NCI-H1694 (cell line): ENCODE measurements at regions not wholly inside any gene's neighbourhood (a gene's known extent, or its start where the extent isn't known, plus 50 kb on each side); places are given as distances from the start of the nearest gene placed in this dataset.

Source experiments
- DNase-seq: peaks from one replicate; lab custom pipeline; 2025; lab: John Stamatoyannopoulos, UW

- no peak for DNase-seq
Observed at GRCh38 chr20:63115651-63116411, 100.1 kb downstream of the YTHDF1 start.

GRCh38 chr20:63114693-63115311, 101.1 kb downstream of the YTHDF1 start:
- no peak for DNase-seq

DNA sequence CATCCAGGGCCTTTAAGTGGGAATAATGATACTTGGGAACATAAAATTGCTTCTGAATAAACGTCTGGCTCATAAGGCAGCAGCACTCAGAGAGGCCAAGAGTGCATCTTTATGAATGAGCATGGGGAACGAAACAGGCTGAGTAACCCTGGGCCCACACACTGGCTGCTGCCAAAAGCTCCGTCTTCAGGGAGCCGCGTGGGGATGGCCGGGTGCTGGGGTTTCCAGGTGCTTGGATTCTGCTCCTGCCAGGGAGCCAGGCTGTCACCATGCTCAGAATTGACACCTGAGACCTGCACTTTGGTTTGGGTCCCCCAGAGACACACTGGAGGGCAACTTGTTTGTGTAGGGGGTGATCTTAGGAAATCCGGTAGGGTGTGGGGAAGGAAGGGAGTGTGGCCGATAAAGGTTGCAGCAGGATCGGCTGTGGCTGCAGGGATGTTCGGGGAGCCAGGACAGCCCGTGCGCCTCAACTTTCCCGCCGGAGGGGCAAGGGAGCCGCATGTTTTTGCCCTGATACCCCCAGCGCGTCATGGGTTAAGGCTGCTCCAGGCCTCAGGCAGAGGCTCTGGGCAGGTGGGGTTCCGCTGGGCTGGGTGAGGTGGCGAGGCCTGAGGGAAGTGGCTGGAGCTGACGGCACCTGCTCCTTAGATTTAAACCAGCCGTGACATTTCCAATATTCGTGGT, 101.8 kb downstream of the YTHDF1 start:
- DNase-seq: no peak

DNA sequence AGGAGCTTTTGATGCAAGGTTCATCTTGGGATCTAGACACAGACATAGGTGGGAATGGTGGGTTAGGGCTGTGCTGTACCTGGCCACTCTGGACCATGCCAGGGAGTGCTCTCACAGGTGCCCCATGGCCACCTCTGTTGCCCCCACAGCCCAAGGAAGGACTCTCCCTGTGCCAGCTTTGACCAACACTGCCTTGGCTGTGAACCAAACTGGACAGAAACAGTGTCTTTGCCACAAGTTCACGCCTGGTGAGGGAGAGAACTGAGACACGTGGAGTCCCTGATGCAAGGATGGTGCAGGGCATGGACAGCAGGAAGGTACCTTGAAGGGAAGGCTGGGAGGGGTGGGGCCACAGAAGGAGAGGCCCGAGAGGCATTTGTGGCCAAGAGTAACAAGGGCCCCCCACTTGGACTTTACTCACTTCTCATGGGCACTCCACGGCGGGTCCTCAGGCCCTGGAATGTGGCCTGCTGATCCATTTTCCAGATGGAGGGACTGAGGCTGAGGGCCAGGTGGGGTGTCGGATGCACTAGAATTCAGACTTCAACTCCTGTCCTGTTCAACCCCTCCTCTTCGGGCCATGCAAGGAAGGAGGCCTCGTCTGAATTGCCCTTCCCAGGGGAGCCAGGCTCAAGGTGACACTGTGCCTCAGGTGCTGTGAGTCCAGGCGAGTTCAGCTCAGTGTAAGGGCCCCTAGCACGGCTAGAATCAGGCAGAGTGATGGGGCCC, 103.3 kb downstream of the YTHDF1 start:
- no peak for DNase-seq

DNA sequence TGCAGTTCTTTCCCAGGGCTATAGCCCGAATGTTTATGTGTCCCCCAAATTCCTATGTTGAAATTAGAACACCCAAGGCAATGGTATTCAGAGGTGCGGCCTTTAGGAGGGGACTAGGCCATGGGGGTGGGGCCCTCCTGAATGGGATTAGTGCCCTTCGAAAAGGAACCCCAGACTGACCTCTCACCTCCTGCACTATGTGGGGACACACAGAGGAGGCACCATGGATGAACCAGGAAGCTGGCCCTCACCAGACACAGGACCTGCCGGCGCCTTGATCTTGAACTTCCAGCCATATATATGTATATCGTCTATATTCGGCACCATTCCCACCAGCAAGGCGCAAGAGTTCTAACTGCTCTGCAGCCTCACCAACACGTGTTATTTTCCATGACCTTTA, 101.5 kb upstream of the BHLHE23 start:
- no peak for DNase-seq

GRCh38 chr20:63107449-63108200, 100.9 kb upstream of the BHLHE23 start:
- no peak for DNase-seq

DNA sequence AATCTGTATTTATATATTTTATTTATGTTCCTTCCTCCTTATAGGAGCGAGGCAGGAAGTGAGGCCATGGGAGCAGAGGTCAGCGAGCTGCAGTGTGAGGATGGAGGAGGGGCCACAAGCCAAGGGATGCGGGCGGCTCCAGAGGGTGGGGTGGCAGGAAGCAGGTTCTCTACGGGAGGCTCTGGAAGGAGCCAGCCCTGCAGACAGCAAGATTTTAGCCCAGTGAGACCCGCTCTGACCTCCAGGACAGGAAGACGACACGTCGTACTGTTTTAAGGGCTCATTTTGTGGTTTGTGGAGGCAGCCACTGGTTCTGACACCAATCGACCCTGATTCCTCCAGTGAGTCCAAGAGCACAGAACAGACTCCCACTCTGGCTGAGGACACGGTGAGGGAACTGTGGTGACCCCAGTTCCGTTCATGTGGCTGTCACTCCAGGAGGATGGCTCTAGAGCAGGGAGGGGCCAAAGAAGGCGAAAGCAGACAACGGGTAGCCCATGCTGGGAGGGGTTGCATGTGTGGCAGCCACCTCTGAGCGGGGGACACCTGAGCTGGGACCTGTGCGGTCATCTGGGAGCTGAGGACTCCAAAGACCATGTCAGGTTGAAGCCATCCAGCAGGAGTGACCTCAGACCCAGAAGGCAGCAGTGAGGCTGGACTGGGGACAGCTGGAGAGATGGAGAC, 100.1 kb upstream of the BHLHE23 start:
- no peak for DNase-seq

- DNase-seq: peak; percentile 8
Observed at GRCh38 chr20:63106108-63106764, 99.5 kb upstream of the BHLHE23 start.

DNA sequence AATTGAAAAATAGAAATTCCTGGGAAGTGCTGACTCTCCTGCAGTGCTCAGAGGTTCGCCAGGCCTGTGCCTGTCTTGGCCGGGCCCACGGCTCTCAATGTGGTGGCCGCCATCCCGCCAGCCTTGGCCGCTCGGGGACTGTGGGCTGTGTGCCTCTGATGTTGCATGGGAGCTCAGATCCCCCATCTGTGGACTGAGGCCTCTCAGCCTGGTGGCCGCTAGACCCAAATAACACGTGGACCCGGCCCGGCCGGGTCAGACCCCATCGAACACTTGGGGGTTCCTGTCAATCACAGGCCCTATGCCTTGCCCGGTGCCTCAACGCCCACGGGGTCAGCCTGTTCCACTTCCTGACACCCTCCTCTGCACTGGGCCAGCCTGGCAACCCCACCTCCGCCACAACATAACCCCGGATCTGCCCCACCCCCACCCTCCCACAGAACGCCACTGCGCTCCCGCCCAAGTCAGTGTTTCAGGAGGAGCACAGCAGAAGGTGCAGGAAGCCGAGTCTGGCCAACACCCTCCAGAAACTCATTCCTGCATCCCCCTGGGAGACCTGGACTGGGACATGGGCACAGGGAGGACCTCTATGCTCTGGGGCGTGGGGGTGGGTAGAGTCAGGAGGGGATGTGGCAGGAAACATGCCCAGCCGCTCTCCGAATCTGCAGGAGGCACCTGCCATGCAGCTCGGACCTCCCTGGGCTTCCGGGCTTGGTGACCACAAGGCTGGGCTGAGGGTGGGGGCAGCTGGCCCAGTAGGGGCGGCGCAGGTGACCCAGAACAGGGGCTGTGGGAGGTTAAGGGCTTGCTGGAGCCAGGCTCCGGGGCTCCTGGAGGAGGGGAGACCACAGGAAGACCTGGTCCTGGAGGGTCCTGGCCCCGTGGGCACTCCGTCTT, 98.7 kb upstream of the BHLHE23 start:
- no peak for DNase-seq

DNA sequence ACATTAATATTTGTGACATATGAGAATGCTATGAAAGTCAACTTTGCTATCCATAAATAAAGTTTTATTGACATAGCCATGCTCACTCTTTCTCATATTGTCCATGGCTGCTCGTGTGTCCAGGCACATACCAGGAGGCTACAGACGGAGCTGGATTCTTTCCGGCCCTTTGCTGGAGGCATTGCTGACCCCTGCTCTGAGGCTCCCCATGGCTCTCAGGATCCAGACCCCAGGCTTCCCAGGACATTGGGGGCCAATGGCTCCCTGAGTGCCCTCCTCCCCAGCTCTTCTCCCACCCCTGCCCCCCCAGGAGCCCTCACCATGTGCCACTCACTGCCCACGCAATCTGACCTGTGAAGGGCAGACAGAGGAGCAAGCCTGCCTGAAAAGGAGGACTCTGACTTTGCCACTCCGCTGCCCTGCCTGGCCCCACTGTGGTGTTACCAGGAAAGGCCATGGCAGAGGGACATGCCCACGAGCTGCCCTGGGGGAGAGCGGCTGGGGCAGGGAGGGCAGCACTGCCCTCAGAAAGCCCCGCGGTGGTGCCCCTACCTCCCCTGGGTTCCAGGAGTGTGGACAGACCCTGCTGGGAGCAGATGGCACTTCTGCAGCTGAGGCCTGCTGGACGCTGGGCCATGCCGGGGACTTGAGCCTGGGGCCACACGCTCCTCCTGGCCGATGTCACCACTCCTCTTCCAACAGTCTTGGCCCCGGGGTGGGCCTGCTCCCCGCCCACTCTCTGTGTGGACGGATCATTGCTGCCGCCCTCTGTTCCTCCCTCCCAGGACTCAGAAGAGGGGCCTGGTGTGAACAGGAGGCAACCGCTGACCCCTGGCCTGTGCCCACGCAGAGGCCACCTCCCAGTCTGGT, 97.8 kb upstream of the BHLHE23 start:
- DNase-seq: no peak

- DNase-seq: no peak
Observed at GRCh38 chr20:63103402-63104311, 96.9 kb upstream of the BHLHE23 start.

GRCh38 chr20:63102721-63103375, 96.1 kb upstream of the BHLHE23 start:
- peak; percentile 7 for DNase-seq

- peak; percentile 30 for DNase-seq
Observed at GRCh38 chr20:63101781-63102720, 95.3 kb upstream of the BHLHE23 start.

- no peak for DNase-seq
Observed at GRCh38 chr20:63100926-63101699, 94.3 kb upstream of the BHLHE23 start.
